SK-N-SH treated with all-trans-retinoic acid at 6 μM for 48 hours (cell line): ENCODE measurements at regions not wholly inside any gene's neighbourhood (a gene's known extent, or its start where the extent isn't known, plus 50 kb on each side); places are given as distances from the start of the nearest gene placed in this dataset.

Source experiments
- ATAC-seq: fragments of 200-7000 bp; cut with Tn5 transposase; 3 replicates; pipeline ENCODE4 v1.9.1; 2020; ENCODE audit warnings: mild to moderate bottlenecking, moderate library complexity
- BACH2 ChIP-seq: fragments of 250-450 bp; sonication (Bioruptor Pico); IDR thresholded peaks from 2 replicates; pipeline ENCODE4 v1.9.0; 2021; ENCODE audit warnings: mild to moderate bottlenecking, borderline replicate concordance
- CSDC2 ChIP-seq: fragments of 250-450 bp; sonication (Bioruptor Pico); IDR thresholded peaks from 2 replicates; pipeline ENCODE4 v1.5.0; 2020; ENCODE audit warnings: mild to moderate bottlenecking, moderate library complexity
- CSRNP3 ChIP-seq: fragments of 250-450 bp; sonication (Bioruptor Pico); IDR thresholded peaks from 2 replicates; pipeline ENCODE4 v1.5.1; 2021; ENCODE audit warnings: mild to moderate bottlenecking, moderate library complexity
- ESRRG ChIP-seq: fragments of 250-450 bp; sonication (Bioruptor Pico); IDR thresholded peaks from 2 replicates; pipeline ENCODE4 v1.6.1; 2021; ENCODE audit warnings: mild to moderate bottlenecking
- GLIS3 ChIP-seq: fragments of 250-450 bp; sonication (Bioruptor Pico); IDR thresholded peaks from 2 replicates; pipeline ENCODE4 v1.5.0; 2020; ENCODE audit warnings: mild to moderate bottlenecking, moderate library complexity
- ISL1 ChIP-seq: fragments of 250-450 bp; sonication (Bioruptor Pico); IDR thresholded peaks from 2 replicates; pipeline ENCODE4 v2.1.2; 2022; ENCODE audit warnings: mild to moderate bottlenecking, moderate library complexity
- POU6F1 ChIP-seq: fragments of 250-450 bp; sonication (Bioruptor Pico); IDR thresholded peaks from 2 replicates; pipeline ENCODE4 v1.8.0; 2021; ENCODE audit warnings: low read depth, mild to moderate bottlenecking, moderate library complexity, borderline replicate concordance
- PPARA ChIP-seq: fragments of 250-450 bp; sonication (Bioruptor Pico); IDR thresholded peaks from 2 replicates; pipeline ENCODE4 v1.5.0; 2020; ENCODE audit warnings: mild to moderate bottlenecking, borderline replicate concordance
- RARB ChIP-seq: fragments of 250-450 bp; sonication (Bioruptor Pico); IDR thresholded peaks from 2 replicates; pipeline ENCODE4 v1.8.0; 2021; ENCODE audit warnings: mild to moderate bottlenecking, moderate library complexity
- SNAI2 ChIP-seq: fragments of 250-450 bp; sonication (Bioruptor Pico); IDR thresholded peaks from 2 replicates; pipeline ENCODE4 v1.5.0; 2020; ENCODE audit warnings: mild to moderate bottlenecking, moderate library complexity
- TCF4 ChIP-seq: fragments of 250-450 bp; sonication (Bioruptor Pico); IDR thresholded peaks from 2 replicates; pipeline ENCODE4 v1.8.0; 2021; ENCODE audit warnings: mild to moderate bottlenecking, moderate library complexity, borderline replicate concordance
- TOX ChIP-seq: fragments of 250-450 bp; sonication (Bioruptor Pico); IDR thresholded peaks from 2 replicates; pipeline ENCODE4 v1.8.0; 2021; ENCODE audit warnings: mild to moderate bottlenecking, moderate library complexity, borderline replicate concordance
- TSHZ2 ChIP-seq: fragments of 250-450 bp; sonication (Bioruptor Pico); IDR thresholded peaks from 2 replicates; pipeline ENCODE4 v1.5.0; 2020; ENCODE audit warnings: mild to moderate bottlenecking, moderate library complexity
- ZC3H10 ChIP-seq: fragments of 250-450 bp; sonication (Bioruptor Pico); IDR thresholded peaks from 2 replicates; pipeline ENCODE4 v1.5.1; 2021; ENCODE audit warnings: mild to moderate bottlenecking, moderate library complexity
- ZFP3 ChIP-seq: fragments of 250-450 bp; sonication (Bioruptor Pico); IDR thresholded peaks from 2 replicates; pipeline ENCODE4 v1.5.0; 2020; ENCODE audit warnings: mild to moderate bottlenecking, moderate library complexity
- ZNF565 ChIP-seq: fragments of 450-650 bp; formaldehyde crosslinking; conservative IDR thresholded peaks from 2 replicates; pipeline ENCODE4 v1.5.0; 2020; ENCODE audit warnings: low read depth, mild to moderate bottlenecking, moderate library complexity
- ZNF70 ChIP-seq: fragments of 450-650 bp; formaldehyde crosslinking; IDR thresholded peaks from 2 replicates; pipeline ENCODE4 v1.5.0; 2020; ENCODE audit warnings: mild to moderate bottlenecking, moderate library complexity
- ZNF8 ChIP-seq: fragments of 450-650 bp; formaldehyde crosslinking; IDR thresholded peaks from 2 replicates; pipeline ENCODE4 v1.5.0; 2020; ENCODE audit warnings: mild to moderate bottlenecking, moderate library complexity
- TF ChIP-seq, protein P1 (sequence below): fragments of 250-450 bp; sonication (Bioruptor Pico); IDR thresholded peaks from 2 replicates; pipeline ENCODE4 v1.5.1; 2020; ENCODE audit warnings: low read depth, mild to moderate bottlenecking, moderate library complexity

DNA sequence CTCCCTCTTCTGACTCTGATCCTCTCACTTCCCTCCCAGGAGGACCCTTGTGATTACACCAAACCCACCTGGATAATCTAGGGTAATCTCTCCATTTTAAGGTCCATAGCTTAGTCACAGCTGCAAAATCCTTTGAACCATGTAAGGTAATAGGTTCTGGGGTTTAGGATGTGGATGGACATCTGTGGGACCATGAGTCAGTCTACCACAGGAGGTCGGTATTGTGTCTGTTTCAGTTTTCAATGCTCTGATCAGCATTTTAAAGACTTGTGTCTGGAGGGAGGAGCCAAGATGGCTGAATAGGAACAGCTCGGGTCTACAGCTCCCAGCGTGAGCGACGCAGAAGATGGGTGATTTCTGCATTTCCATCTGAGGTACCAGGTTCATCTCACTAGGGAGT, 112.6 kb downstream of the CAVIN4 start:
- ATAC-seq = peak; percentile 55; the same call in 2 of the 3 replicates

DNA sequence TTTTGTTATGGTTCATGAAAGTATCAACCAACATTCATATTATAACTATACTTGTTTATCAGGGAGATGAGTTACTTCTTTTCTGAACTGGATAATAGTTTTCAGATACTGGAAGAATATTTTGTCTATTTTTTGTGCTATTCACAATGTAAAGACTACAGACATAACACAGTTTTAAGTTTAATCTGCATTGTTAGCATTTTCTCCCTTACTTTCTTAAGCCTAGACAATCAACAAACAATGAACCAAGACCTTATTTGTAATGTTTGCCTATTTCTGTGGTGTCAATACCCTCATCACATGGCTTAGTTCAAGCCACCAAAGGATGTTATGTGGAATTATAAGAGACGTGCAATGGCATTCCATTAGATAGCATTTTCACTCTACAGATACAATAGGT, 119.5 kb downstream of the CAVIN4 start:
- TF ChIP-seq ZNF8 (CRISPR knock-in tag) (no peak), POU6F1 (no peak), SNAI2 (CRISPR knock-in tag) (no peak), ZC3H10 (CRISPR knock-in tag) (no peak), CSDC2 (no peak), ZNF565 (CRISPR knock-in tag) (no peak), ZNF70 (CRISPR knock-in tag) (no peak), TOX (CRISPR knock-in tag) (no peak), ESRRG (CRISPR knock-in tag) (no peak), GLIS3 (CRISPR knock-in tag) (no peak), TCF4 (CRISPR knock-in tag) (no peak), RARB (CRISPR knock-in tag) (no peak), ISL1 (CRISPR knock-in tag) (no peak)
- TF ChIP-seq, protein P1, sequence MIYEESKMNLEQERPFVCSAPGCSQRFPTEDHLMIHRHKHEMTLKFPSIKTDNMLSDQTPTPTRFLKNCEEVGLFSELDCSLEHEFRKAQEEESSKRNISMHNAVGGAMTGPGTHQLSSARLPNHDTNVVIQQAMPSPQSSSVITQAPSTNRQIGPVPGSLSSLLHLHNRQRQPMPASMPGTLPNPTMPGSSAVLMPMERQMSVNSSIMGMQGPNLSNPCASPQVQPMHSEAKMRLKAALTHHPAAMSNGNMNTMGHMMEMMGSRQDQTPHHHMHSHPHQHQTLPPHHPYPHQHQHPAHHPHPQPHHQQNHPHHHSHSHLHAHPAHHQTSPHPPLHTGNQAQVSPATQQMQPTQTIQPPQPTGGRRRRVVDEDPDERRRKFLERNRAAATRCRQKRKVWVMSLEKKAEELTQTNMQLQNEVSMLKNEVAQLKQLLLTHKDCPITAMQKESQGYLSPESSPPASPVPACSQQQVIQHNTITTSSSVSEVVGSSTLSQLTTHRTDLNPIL (CRISPR knock-in tag) = no peak
- TF ChIP-seq, all 23 proteins: peak for 0

More for the DNA sequence above, 112.6 kb downstream of the CAVIN4 start:
- TF ChIP-seq BACH2 (CRISPR knock-in tag) (no peak), TSHZ2 (CRISPR knock-in tag) (no peak)

GRCh38 chr9:100698945-100699344, 121.1 kb downstream of the CAVIN4 start:
- no peak for TF ChIP-seq TSHZ2 (CRISPR knock-in tag)
- TF ChIP-seq, all 23 proteins: peak for 0
- ATAC-seq = no peak

More for the DNA sequence above, 119.5 kb downstream of the CAVIN4 start:
- no peak for ATAC-seq

DNA sequence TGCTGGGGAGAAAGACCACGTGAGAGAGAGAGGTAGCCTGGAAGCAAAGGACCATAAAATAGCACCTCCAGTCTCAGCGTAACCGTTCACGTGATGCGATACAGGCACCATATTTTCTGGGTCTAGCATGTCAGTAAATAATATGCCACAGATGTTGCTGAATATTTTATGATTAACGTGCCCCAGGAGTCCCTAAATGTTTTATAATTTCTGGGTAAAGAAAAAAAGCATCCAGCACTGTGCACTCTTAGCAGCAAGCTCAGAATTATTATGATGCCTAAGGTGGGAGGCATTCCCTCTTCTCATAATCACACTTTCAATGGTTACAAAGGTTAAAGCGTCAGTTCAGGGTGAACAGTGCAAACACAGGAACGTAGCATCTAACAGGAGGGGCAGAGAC, 121.8 kb downstream of the CAVIN4 start:
- no peak for ATAC-seq
- no peak for TF ChIP-seq PPARA (CRISPR knock-in tag)
- TF ChIP-seq ZNF8 (CRISPR knock-in tag) = no peak
- TF ChIP-seq POU6F1 = no peak
- TF ChIP-seq CSDC2 = no peak
- TF ChIP-seq ZFP3 = no peak
- TF ChIP-seq BACH2 (CRISPR knock-in tag) = no peak
- no peak for TF ChIP-seq CSRNP3
